ENCODE measurements at regions not wholly inside any gene's neighbourhood (a gene's known extent, or its start where the extent isn't known, plus 50 kb on each side); places are given as distances from the start of the nearest gene placed in this dataset.
"Not testable (repeated sequence)": the region's sequence is repeated elsewhere in the genome, so short reads cannot be mapped to it uniquely, and the experiment has no call there.

GRCh38 chr21:19122356-19122755, 718.8 kb upstream of the TMPRSS15 start:
- no peak for DNase-seq

DNA sequence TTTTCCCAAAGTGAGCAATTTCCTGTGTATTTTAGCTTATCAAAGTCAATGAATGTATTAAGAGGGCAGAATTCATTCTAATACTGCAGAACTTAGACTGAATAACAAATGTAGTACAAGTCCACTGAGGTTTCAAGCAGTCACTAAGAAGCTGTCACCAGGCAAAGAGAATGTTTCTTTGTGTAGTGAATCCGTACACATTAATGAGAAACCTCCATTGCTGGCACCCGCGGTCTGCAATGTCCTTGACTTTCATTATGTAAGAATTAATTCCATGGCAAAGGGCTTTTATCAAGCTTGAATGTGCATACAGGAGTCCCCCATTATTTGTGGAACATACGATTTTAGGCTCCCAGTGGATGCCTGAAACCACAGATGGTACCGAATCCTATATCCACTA, 719.5 kb upstream of the TMPRSS15 start:
- DNase-seq: no peak

DNA sequence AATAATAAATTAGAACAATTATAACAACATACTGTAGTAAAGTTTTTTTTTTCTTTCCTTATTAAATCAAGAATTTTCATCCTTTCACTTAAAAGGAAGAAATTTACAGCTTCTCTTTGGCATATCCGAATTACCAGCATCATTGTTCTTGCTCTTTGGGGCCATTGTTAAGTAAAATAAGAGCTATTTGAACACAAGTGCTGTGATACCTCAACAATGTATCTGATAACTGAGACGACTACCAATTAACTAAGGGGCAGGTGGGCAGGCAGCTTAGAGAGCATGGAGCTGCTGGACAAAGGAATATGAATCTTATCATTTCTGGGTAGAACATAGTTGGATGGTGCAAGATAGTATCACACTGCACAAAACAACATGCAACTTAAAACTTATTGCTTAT, 719.9 kb upstream of the TMPRSS15 start:
- no peak for DNase-seq

DNA sequence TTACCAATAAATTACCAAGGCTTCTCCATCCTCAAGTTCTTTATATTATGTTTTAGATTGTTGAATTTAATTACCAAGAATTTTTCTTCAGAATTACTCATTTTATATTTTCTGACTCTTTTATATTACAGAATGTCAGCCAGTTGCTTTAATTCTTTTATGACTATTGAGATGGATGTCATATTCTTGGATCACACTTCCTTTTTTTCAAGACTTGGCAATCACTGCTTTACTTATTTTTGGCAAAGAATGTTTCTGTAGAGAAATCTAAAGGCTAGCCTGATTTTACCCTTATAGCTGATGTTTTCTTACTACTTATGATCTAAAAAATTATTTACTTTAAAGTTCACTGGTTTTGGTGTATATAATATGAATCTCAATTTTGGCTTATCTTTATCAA, 721.1 kb upstream of the TMPRSS15 start:
- no peak for DNase-seq

- DNase-seq: no peak
Observed at GRCh38 chr21:19130379-19131028, 726.9 kb upstream of the TMPRSS15 start.

GRCh38 chr21:19141511-19141910, 737.9 kb upstream of the TMPRSS15 start:
- DNase-seq: no peak

- DNase-seq: no peak
Observed at GRCh38 chr21:19145682-19146293, 742.2 kb upstream of the TMPRSS15 start.

- no peak for DNase-seq
Observed at GRCh38 chr21:19148056-19148455, 744.5 kb upstream of the TMPRSS15 start.

GRCh38 chr21:19171585-19171984, 768.0 kb upstream of the TMPRSS15 start:
- DNase-seq: no peak

DNA sequence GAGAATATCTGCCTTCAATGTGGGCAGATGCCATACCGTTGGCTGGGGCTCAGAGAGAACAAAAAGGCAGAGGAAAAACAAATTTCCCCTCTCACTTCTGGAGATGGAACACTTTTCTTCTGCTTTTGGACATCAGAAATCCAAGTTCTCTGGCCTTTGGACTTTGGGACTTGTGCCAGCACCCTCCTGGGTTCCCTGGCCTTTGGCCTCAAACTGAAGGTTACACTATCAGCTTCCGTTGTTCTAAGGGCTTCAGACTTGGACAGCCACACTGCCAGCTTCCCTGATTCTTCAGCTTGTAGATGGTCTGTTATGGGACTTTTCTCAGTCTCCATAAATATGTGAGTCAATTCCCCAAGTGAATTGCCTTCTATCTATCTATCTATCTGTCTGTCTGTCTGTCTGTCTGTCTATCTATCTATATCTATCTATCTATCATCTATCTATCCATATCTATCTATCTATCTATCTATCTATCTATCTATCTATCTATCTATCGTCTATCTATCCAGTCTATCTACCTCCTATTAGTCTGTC, 778.1 kb upstream of the TMPRSS15 start:
- no peak for DNase-seq

DNA sequence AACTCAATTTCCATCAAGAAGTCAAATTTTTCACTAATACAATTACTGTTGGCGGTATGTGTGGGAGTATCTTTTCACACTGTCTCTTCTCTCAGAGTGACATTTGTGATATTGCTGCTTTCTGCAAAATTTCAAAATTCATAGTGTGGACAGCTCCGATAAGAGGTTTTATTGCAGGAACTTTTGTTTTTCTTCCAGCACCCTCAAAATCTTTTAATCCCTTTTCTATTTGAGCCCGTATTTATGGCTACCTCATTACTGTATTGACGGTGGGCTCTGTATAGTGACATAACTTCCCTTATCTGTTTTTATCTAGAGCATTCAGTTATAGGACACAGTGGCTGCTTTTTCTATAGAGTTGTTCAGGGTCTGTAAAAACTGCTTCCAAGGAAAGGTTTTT, 794.4 kb upstream of the TMPRSS15 start:
- no peak for DNase-seq

DNA sequence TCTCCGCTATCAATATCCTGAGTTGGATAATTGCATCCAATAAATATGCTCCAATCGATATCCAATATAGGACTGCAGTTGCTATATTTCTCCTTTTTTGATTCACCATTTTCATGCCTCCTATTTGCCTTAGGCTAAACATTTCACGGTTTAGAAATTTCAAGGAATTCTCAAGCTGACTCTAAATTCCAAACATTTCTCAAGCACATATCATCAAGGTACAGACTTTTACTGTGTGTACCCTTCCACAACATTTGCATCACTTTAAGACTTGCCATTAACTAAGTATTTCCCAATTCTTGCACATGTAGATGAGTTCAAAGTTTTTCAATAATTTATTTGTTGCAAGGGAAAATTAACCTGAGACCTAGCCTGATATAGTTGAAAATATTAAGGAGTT, 795.2 kb upstream of the TMPRSS15 start:
- DNase-seq: no peak

DNA sequence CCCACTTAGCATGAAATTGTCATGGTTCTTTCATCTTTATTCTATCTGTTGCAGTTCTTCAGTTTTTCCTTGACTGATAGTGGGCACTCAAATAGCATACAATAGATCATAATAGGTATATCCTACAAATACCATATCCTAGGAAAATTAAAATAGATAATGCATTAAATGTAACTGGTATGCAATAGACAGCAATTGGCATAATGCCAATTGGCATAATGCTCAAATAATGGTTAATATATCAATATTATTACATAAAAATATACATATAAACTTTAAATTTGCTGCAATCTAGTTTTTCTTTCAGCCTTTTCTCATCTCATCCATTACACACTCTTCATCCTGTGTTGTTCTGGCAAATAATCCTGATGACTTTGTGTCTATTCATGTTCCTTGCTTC, 814.6 kb upstream of the TMPRSS15 start:
- DNase-seq: no peak

DNA sequence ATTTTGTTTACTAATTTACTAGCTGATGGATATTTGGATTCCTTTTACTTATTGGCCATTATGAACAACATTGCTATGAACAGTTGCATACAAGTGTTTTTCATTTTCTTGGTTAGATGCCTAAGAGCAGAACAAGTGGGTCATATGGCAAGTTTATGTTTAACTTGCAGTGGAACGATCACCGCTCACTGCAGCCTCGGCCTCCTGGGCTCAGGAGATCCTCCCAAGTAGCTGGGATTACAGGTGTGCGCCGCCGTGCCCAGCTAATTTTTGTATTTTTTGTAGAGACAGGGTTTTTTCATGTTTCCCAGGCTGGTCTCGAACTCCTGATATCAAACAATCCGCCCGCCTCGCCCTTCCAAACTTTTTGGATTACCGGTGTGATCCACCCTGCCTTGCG, 820.5 kb upstream of the TMPRSS15 start:
- no peak for DNase-seq

GRCh38 chr21:19228226-19228625, 824.6 kb upstream of the TMPRSS15 start:
- no peak for DNase-seq

DNA sequence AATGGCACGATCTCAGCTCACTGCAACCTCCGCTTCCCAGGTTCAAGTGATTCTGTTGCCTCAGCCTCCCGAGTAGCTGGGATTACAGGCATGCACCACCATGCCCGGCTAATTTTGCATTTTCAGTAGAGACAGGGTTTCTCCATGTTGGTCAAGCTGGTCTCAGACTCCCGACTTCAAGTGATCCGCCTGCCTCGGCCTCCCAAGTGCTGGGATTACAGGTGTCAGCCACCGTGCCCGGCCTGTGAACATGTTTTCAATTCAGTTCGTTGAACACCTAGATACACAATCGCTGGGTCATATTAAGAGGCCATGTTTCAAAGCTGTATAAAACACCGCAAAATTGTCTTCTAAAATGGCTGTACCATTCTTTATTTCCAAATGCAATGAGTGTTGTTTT, 830.3 kb upstream of the TMPRSS15 start:
- DNase-seq: not testable (repeated sequence)

DNA sequence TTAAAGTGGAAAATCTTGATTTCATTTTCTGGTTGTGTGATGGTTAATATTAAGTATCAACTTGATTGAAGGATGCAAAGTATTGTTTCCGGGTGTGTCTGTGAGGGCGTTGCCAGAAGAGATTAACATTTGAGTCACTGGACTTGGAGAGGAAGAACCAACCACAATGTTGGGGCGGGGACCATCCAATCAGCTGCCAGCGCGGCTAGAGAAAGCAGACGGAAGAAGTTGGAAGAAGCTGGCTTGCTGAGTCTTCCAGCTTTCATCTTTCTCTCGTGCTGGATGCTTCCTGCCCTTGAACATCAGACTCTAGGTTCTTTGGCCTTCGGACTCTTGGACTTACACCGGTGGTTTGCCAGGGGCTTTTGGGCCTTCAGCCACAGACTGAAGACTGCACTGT, 832.6 kb upstream of the TMPRSS15 start:
- DNase-seq: no peak

DNA sequence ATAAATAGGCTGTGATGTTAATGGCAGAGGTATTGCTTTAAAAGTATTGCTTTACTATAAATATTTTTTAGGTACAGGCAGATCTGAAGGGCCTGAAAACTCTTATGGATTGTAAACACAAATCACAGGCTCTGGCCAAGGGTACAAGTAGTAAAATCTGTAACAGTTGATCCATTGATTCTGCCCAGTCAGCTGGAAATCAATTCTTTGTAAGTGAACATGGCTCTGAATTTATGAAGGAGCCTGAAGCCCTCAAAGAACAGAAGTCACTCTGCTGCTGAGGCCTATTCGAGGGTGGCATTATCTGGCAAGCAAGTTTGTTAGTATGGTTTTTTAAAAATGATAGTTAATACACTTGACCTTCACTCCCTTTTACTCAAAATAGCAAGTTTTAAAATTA, 834.0 kb upstream of the TMPRSS15 start:
- DNase-seq: no peak

- DNase-seq: no peak
Observed at GRCh38 chr21:19239696-19240095, 836.1 kb upstream of the TMPRSS15 start.

DNA sequence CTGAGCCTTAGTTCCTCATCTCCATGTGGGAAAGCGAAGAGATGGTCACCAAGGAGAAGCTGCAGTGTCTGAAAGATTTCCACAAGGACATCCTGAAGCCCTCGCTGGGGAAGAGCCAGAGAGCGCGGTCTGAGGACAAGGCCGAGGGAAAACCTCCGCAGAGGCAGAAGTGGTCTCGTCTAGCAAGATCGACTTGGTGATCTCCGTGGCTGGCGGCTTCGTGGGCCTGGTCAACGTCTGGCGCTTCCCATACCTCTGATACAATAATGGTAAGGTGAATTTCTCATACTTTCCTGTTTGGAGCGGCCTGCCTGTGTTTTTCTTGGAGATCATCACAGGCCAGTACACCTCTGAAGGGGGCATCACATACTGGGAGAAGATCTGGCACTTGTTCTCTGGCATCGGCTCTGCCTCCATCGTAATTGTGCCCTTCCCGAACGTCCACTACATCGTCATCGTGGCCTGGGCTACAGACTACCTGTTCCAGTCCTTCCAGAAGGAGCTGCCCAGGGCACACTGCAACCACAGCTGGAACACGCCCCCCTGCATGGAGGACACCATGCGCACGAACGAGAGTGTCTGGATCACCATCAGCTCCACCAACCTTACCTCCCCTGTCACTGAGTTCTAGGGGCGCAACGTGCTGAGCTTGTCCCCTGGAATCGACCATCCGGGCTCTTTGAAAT, 841.1 kb upstream of the TMPRSS15 start:
- no peak for DNase-seq

DNA sequence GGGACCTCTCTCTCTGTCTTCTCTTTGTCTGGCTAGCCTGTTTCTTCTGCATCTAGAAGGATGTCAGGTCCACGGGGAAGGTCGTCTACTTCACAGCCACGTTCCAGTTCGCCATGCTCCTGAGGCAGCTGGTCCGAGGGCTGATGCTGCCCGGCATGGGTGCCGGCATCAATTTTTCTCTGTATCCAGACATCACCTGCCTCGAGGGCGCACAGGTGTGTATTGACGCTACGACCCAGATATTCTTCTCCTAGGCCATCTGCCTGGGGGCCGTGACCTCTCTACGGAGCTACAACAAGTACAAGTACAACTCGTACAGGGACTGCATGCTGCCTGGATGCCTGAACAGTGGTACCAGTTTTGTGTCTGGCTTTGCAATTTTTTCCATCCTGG, 841.6 kb upstream of the TMPRSS15 start:
- DNase-seq: no peak

GRCh38 chr21:19246018-19246417, 842.4 kb upstream of the TMPRSS15 start:
- DNase-seq: no peak

- DNase-seq: no peak
Observed at GRCh38 chr21:19256934-19257660, 853.5 kb upstream of the TMPRSS15 start.

Measured in suppressor macrophage treated with lipopolysaccharide for 1 hour (primary cell).